Mesendoderm (in vitro differentiated cells): ENCODE measurements at regions not wholly inside any gene's neighbourhood (a gene's known extent, or its start where the extent isn't known, plus 50 kb on each side); places are given as distances from the start of the nearest gene placed in this dataset.
A peak's percentile ranks its signal among the peaks of the same experiment; 100 is the strongest.

ENCODE experiments used
- DNase-seq: peaks from one replicate; pipeline ENCODE4 v3.0.0; 2013
- H2AK5ac ChIP-seq: 2 replicates; pipeline ENCODE4 v1.6.1; 2013; ENCODE audit warnings: low read length, inconsistent platforms
- H2BK120ac ChIP-seq: 2 replicates; pipeline ENCODE4 v1.6.1; 2013; ENCODE audit warnings: low read depth, mild to moderate bottlenecking, low read length, moderate library complexity, mixed read lengths
- H2BK15ac ChIP-seq: replicated peaks from 2 replicates; pipeline ENCODE4 v1.6.1; 2013; ENCODE audit warnings: low read depth, mild to moderate bottlenecking, moderate library complexity
- H2BK5ac ChIP-seq: 2 replicates; pipeline ENCODE4 v1.6.1; 2013; ENCODE audit warnings: low read length, inconsistent platforms
- H3K18ac ChIP-seq: 2 replicates; pipeline ENCODE4 v1.6.1; 2013; ENCODE audit warnings: mild to moderate bottlenecking, low read length, mixed read lengths
- H3K23ac ChIP-seq: one replicate; pipeline ENCODE4 v1.6.1; 2013; ENCODE audit warnings: low read length
- H3K27ac ChIP-seq: 2 replicates; pipeline ENCODE4 v1.5.1; 2013; ENCODE audit warnings: low read depth, mild to moderate bottlenecking, inconsistent platforms, low read length, moderate library complexity
- H3K27me3 ChIP-seq: 2 replicates; pipeline ENCODE4 v1.6.1; 2013; ENCODE audit warnings: low read length, control low read depth, mild to moderate bottlenecking, inconsistent platforms; ENCODE audit not compliant: insufficient read depth, poor library complexity
- H3K36me3 ChIP-seq: 2 replicates; pipeline ENCODE4 v1.6.1; 2013; ENCODE audit warnings: low read length, inconsistent platforms; ENCODE audit not compliant: control insufficient read depth, insufficient read depth
- H3K4ac ChIP-seq: one replicate; pipeline ENCODE4 v1.6.1; 2013; ENCODE audit warnings: low read depth, mild to moderate bottlenecking, low read length, moderate library complexity
- H3K4me1 ChIP-seq: 2 replicates; pipeline ENCODE4 v1.6.1; 2013; ENCODE audit warnings: low read depth, low read length, inconsistent platforms; ENCODE audit not compliant: control insufficient read depth
- H3K4me2 ChIP-seq: 2 replicates; pipeline ENCODE4 v1.6.1; 2013; ENCODE audit warnings: low read length
- H3K4me3 ChIP-seq: 2 replicates; pipeline ENCODE4 v1.5.1; 2013; ENCODE audit warnings: mild to moderate bottlenecking, low read length
- H3K56ac ChIP-seq: one replicate; pipeline ENCODE4 v1.6.1; 2013; ENCODE audit warnings: low read length
- H3K79me1 ChIP-seq: 2 replicates; pipeline ENCODE4 v1.6.1; 2013; ENCODE audit warnings: low read length, inconsistent platforms
- H3K79me2 ChIP-seq: 2 replicates; pipeline ENCODE4 v1.6.1; 2013; ENCODE audit warnings: mild to moderate bottlenecking, low read length; ENCODE audit not compliant: control insufficient read depth, insufficient read depth
- H3K9ac ChIP-seq: 2 replicates; pipeline ENCODE4 v1.6.1; 2013; ENCODE audit warnings: low read length, inconsistent platforms
- H4K5ac ChIP-seq: one replicate; pipeline ENCODE4 v1.6.1; 2013; ENCODE audit warnings: low read length
- H4K8ac ChIP-seq: one replicate; pipeline ENCODE4 v1.6.1; 2013; ENCODE audit warnings: low read depth, mild to moderate bottlenecking, control low read depth, low read length, moderate library complexity
- WGBS: extraction: QIAGEN DNeasy Blood & Tissue Kit; methylation state at CpG from one replicate; pipeline ENCODE4 v1.1.7; 2013; ENCODE audit warnings: low lambda C conversion rate, missing lambda C conversion rate; ENCODE audit not compliant: insufficient coverage; ENCODE audit errors: extremely low coverage; 5-methylcytosine and 5-hydroxymethylcytosine counted together

DNA sequence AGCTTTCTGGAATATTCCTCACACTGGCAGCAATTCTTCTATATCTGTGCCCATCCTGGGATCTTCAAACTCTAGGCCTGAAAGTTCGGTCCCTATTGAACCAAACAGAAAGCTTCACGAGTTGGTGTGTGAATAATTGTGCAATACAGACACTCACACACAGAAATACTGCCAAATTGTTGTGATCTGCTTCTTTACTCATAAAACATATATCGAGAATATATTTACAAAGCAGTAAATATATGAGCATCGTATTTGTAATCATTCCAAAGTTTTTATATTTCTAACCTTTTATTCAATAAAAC is 56.6 kb upstream of the BEX4 start:
- no peaks in the 10 kb centered on the region for H3K79me1 ChIP-seq
- H3K27me3 ChIP-seq: no peaks in the 10 kb centered on the region
- H3K4ac ChIP-seq: no peak overlapping the region
- H3K18ac ChIP-seq: no peak overlapping the region
- H2AK5ac ChIP-seq: no peak overlapping the region
- no peak overlapping the region for H3K27ac ChIP-seq
- no peak for DNase-seq
- no peak overlapping the region for H3K4me3 ChIP-seq
- no CpG with 5 or more reads among the region's 4 CpGs for WGBS
- no peak overlapping the region for H4K8ac ChIP-seq
- no peak overlapping the region for H3K4me2 ChIP-seq
- no peak overlapping the region for H3K56ac ChIP-seq
- no peak overlapping the region for H3K9ac ChIP-seq
- H3K4me1 ChIP-seq: no peaks in the 10 kb centered on the region
- H3K79me2 ChIP-seq: no peaks in the 10 kb centered on the region
- no peak overlapping the region for H2BK15ac ChIP-seq
- H3K23ac ChIP-seq: no peak overlapping the region
- H2BK120ac ChIP-seq: no peak overlapping the region
- no peak overlapping the region for H4K5ac ChIP-seq
- H3K36me3 ChIP-seq: no peaks in the 10 kb centered on the region
- H2BK5ac ChIP-seq: no peak overlapping the region

DNA sequence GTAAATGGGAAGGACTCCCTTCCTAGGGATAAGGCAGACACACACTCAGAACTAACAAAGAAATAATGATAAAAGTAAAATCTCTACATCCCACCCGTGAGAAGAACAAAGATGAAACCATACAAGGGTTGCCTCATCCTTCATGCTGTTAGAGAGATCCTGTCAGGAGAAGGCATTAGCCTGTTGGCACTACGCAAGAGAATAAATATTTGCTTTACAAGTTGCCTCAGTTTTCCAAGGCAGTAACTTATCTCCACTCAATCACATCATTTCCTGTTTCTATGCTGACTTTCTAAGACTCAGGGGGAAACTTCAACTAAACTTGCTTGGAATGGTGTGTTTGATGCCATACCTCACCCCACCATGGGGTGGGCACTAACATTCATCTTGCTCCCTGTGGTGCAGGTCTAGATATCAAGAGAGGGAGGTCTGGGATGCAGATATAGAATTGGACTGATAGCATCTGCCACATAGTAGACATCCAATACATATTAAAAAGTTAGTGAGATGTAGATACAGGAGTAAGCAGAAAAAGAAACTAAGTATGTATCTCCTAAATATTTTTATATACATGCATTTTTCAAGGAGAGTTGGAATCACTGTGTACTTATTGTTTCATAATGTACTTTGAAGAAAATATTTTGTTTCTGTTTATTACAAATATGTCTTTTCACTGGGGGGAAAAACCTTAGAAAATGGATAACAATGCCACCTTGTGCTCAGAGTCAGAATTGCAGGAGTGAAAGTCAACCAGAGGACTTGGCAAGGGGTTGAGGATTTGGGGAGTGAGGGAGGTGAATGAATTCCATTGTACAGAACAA is 57.2 kb upstream of the BEX4 start:
- Histone ChIP-seq H4K5ac (no peak overlapping the region), H3K27ac (no peak overlapping the region), H3K18ac (no peak overlapping the region), H3K79me1 (no peaks in the 10 kb centered on the region), H3K79me2 (no peaks in the 10 kb centered on the region), H3K27me3 (no peaks in the 10 kb centered on the region), H2AK5ac (no peak overlapping the region), H3K9ac (no peak overlapping the region), H2BK120ac (no peak overlapping the region), H4K8ac (no peak overlapping the region), H3K4me3 (no peak overlapping the region), H3K36me3 (no peaks in the 10 kb centered on the region), H3K23ac (no peak overlapping the region), H2BK15ac (no peak overlapping the region), H3K4ac (no peak overlapping the region), H2BK5ac (no peak overlapping the region), H3K56ac (no peak overlapping the region), H3K4me1 (no peaks in the 10 kb centered on the region), H3K4me2 (no peak overlapping the region)
- peak; percentile 49 for DNase-seq
- no CpG with 5 or more reads among the region's 2 CpGs for WGBS

DNA sequence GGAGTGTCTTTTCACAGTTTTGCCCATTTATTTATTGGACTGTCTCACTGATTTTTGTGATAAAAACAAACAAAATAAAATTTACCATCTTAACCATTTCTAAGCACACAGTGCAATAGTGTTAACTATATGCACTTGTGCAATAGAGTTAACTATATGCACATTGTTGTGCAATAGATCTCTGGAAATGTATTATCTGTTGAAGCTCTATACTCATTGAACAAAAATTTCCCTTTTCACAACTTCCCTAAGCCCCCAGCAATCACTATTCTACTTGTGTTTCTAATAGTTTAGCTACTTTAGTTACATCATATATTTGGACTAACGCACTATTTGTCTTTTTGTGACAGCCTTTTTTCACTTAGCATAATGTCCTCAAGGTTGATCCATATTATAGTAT is 59.7 kb upstream of the BEX4 start:
- no peak for DNase-seq
- Histone ChIP-seq H2BK15ac (no peak overlapping the region), H3K9ac (no peak overlapping the region), H3K56ac (no peak overlapping the region), H2AK5ac (no peak overlapping the region), H3K4ac (no peak overlapping the region), H3K79me2 (no peaks in the 10 kb centered on the region), H2BK5ac (no peak overlapping the region), H4K8ac (no peak overlapping the region), H3K18ac (no peak overlapping the region), H3K4me1 (no peaks in the 10 kb centered on the region), H3K79me1 (no peaks in the 10 kb centered on the region), H3K27ac (no peak overlapping the region), H2BK120ac (no peak overlapping the region), H3K4me2 (no peak overlapping the region), H3K4me3 (no peak overlapping the region), H4K5ac (no peak overlapping the region), H3K27me3 (no peaks in the 10 kb centered on the region), H3K23ac (no peak overlapping the region), H3K36me3 (no peaks in the 10 kb centered on the region)
- WGBS: no CpG with 5 or more reads among the region's 1 CpG

GRCh38 chrX:103153661-103154060 is 60.7 kb upstream of the NXF3 start:
- no peaks in the 10 kb centered on the region for H3K79me1 ChIP-seq
- no peak for DNase-seq
- no peak overlapping the region for H3K4me3 ChIP-seq
- no peak overlapping the region for H3K4me2 ChIP-seq
- H3K79me2 ChIP-seq: no peaks in the 10 kb centered on the region
- H2BK5ac ChIP-seq: no peak overlapping the region
- H4K8ac ChIP-seq: no peak overlapping the region
- no peak overlapping the region for H3K4ac ChIP-seq
- no peaks in the 10 kb centered on the region for H3K4me1 ChIP-seq
- H3K9ac ChIP-seq: no peak overlapping the region
- H3K56ac ChIP-seq: no peak overlapping the region
- no peak overlapping the region for H3K27ac ChIP-seq
- no peak overlapping the region for H2BK120ac ChIP-seq
- no peak overlapping the region for H3K18ac ChIP-seq
- no CpG with 5 or more reads among the region's 2 CpGs for WGBS
- no peak overlapping the region for H2BK15ac ChIP-seq
- H3K27me3 ChIP-seq: no peaks in the 10 kb centered on the region
- H3K23ac ChIP-seq: no peak overlapping the region
- H3K36me3 ChIP-seq: no peaks in the 10 kb centered on the region
- no peak overlapping the region for H2AK5ac ChIP-seq
- no peak overlapping the region for H4K5ac ChIP-seq

DNA sequence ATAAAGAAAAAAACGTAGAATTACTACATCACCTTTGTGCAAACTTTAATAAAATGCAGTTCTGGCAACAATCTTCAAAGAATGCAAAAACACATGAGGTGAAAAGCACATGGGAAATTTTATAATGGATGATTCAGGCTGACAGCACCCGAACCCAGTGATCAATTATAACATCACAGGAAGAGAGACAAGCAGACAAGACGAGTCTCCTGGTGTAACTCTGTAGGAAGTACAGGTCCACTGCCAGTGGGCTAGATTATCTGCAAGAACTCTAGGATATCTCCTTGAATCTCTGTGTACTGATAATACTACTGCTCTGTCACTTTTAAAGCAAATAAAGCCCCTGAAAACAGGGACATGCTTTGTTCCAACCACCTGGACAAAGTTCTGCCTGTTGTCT is 58.9 kb upstream of the NXF3 start:
- no peak overlapping the region for H4K8ac ChIP-seq
- H3K4me1 ChIP-seq: no peaks in the 10 kb centered on the region
- no peaks in the 10 kb centered on the region for H3K79me2 ChIP-seq
- H3K4ac ChIP-seq: no peak overlapping the region
- WGBS: no CpG with 5 or more reads among the region's 3 CpGs
- no peaks in the 10 kb centered on the region for H3K36me3 ChIP-seq
- no peak overlapping the region for H2BK120ac ChIP-seq
- no peak overlapping the region for H2BK5ac ChIP-seq
- no peak overlapping the region for H3K27ac ChIP-seq
- H2AK5ac ChIP-seq: no peak overlapping the region
- DNase-seq: peak; percentile 40
- H3K18ac ChIP-seq: no peak overlapping the region
- no peak overlapping the region for H3K9ac ChIP-seq
- H3K27me3 ChIP-seq: no peaks in the 10 kb centered on the region
- no peak overlapping the region for H3K56ac ChIP-seq
- no peak overlapping the region for H3K23ac ChIP-seq
- no peaks in the 10 kb centered on the region for H3K79me1 ChIP-seq
- no peak overlapping the region for H3K4me2 ChIP-seq
- no peak overlapping the region for H3K4me3 ChIP-seq
- no peak overlapping the region for H2BK15ac ChIP-seq
- no peak overlapping the region for H4K5ac ChIP-seq

DNA sequence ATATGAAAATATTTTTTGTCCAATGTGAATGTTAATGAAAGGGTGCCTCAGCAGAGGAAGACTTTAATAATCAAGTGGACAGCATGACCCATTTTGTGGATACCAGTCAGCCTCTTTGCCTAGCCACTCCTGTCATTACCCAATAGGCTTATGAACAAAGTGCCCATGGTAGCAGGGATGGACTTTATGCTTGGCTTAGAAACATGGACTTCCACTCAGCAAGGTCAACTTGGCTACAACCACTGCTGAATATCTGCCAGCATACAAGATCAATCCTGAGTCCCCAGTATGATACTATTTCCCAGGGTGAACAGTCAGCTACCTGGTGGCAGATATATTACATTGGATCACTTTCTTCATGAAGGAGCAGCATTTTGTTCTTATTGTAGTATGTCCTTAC is 56.7 kb upstream of the NXF3 start:
- Histone ChIP-seq H3K4me1 (no peaks in the 10 kb centered on the region), H3K36me3 (no peaks in the 10 kb centered on the region), H3K4me2 (no peak overlapping the region), H4K8ac (no peak overlapping the region), H3K27ac (no peak overlapping the region), H3K18ac (no peak overlapping the region), H3K56ac (no peak overlapping the region), H2AK5ac (no peak overlapping the region), H3K4me3 (no peak overlapping the region), H3K79me2 (no peaks in the 10 kb centered on the region), H3K27me3 (no peaks in the 10 kb centered on the region), H2BK5ac (no peak overlapping the region), H3K9ac (no peak overlapping the region), H4K5ac (no peak overlapping the region), H2BK120ac (no peak overlapping the region), H3K79me1 (no peaks in the 10 kb centered on the region), H3K4ac (no peak overlapping the region), H3K23ac (no peak overlapping the region), H2BK15ac (no peak overlapping the region)
- DNase-seq: no peak
